ENCODE measurements at regions not wholly inside any gene's neighbourhood (a gene's known extent, or its start where the extent isn't known, plus 50 kb on each side); places are given as distances from the start of the nearest gene placed in this dataset.

DNA sequence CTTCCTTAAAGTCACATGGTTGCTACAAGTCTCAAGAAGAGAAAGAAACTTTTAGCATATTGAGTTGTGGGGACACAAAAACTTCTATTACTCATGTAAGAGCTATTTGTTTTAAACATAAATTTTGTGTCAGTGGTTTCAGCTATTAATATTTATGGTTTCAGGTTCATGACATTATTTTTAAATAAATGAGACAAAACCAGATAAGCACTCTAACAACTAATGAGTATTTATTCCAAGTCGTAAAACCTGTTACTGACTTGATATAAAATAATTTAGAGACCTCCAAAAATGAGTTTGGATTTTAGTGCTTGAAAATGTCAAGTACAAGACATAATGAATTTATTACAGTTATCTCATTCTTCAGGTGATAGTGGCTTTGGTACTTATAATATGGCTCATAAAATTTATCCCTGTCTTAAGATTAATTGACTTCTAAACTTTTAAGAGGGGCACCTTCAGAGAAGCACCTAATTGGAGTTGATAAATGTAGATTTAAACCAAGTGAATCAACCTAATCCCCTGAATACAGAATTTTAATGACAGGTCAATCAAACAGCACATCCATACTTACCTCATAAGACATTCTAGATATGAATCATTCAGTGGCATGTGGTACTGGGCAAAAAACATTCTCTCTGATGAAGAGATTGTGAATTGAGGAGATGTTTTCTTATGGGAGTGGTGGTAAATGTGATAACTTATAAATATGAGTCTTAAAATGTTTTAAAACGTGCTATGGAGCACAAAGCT, 167.7 kb upstream of the PTGFR start:
- no peak overlapping the region for H3K27ac ChIP-seq
- TF ChIP-seq, protein P1, sequence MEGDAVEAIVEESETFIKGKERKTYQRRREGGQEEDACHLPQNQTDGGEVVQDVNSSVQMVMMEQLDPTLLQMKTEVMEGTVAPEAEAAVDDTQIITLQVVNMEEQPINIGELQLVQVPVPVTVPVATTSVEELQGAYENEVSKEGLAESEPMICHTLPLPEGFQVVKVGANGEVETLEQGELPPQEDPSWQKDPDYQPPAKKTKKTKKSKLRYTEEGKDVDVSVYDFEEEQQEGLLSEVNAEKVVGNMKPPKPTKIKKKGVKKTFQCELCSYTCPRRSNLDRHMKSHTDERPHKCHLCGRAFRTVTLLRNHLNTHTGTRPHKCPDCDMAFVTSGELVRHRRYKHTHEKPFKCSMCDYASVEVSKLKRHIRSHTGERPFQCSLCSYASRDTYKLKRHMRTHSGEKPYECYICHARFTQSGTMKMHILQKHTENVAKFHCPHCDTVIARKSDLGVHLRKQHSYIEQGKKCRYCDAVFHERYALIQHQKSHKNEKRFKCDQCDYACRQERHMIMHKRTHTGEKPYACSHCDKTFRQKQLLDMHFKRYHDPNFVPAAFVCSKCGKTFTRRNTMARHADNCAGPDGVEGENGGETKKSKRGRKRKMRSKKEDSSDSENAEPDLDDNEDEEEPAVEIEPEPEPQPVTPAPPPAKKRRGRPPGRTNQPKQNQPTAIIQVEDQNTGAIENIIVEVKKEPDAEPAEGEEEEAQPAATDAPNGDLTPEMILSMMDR (IDR thresholded peaks at IDR 0.05 in 8 of 11, conservative IDR thresholded peaks at IDR 0.05 in 3 of 11), result no peak
- TF ChIP-seq POLR2A (IDR thresholded peaks at IDR 0.05) (no peak), POLR2AphosphoS5 (IDR thresholded peaks at IDR 0.05) (no peak)
- no peaks in the 10 kb centered on the region for H3K36me3 ChIP-seq
- no peak overlapping the region for H3K4me3 ChIP-seq
- no peak for DNase-seq
- no peaks in the 10 kb centered on the region for H3K27me3 ChIP-seq (replicated peaks in 1 of 7)
- H3K9me3 ChIP-seq, result no peaks in the 10 kb centered on the region
- no peaks in the 10 kb centered on the region for H3K4me1 ChIP-seq
- 29 to 51% (median 43%) methylated on average over 2 of the region's 2 CpGs for WGBS, 5 donors
- intact Hi-C loops (cut with DNase I; ENCODE audit: low total_unique reads), result no loop called here

DNA sequence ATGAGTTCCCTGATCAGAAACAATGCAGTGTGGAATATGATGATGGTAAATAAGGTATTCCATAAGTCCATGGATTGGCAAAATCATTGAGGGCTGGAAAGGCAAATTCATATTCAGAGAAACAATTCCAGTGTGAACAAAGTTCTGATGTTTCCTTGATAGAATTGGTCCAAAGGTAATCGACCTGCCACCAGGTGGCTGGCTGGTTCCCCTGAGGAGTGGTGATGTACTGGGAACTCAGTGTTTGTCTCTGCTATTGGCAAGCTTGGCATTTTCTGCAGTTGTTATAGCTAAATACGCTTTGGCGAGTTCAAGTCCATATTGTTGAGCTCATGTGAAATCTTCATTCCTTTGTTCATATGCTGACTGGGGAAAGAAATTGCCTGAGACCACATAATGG, 165.5 kb upstream of the PTGFR start:
- peaks cover 0 to 3% (median 0%) of the 10 kb centered on the region in 7 donors for H3K27me3 ChIP-seq (replicated peaks in 1 of 7)
- WGBS, 5 donors, result 60 to 82% (median 74%) methylated on average over 3 of the region's 3 CpGs
- H3K27ac ChIP-seq, result no peak overlapping the region
- no peaks in the 10 kb centered on the region for H3K9me3 ChIP-seq
- no peak for DNase-seq
- intact Hi-C loops (cut with DNase I; ENCODE audit: low total_unique reads), result no loop called here
- no peak overlapping the region for H3K4me3 ChIP-seq
- H3K4me1 ChIP-seq, result no peaks in the 10 kb centered on the region
- TF ChIP-seq, protein P1 (IDR thresholded peaks at IDR 0.05 in 8 of 11, conservative IDR thresholded peaks at IDR 0.05 in 3 of 11), result no peak
- TF ChIP-seq POLR2A (IDR thresholded peaks at IDR 0.05) (no peak), POLR2AphosphoS5 (IDR thresholded peaks at IDR 0.05) (no peak)
- no peaks in the 10 kb centered on the region for H3K36me3 ChIP-seq

DNA sequence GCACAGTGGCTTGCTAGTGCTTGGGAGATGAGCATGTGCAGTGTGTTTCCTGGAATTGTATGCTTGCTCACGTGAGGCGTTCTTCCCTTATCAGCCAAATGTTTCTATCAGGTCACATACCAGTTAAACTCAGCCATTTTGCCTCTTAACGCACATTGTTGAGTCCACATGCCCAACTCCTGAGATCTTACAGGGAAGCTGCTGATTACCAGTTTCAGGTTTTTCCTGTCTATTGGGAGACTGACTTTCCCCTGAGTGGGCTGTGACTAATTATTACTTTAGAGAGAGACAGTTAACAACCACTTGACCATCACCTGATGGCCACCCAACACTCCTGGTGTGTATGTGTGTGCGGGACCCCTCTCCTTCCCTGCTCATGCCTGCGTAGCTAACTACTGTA, 161.3 kb upstream of the PTGFR start:
- intact Hi-C loops (cut with DNase I; ENCODE audit: low total_unique reads), result no loop called here

GRCh38 chr1:78331799-78332198, 159.0 kb upstream of the PTGFR start:
- no peak for DNase-seq
- intact Hi-C loops (cut with DNase I; ENCODE audit: low total_unique reads), result no loop called here
- H3K27ac ChIP-seq, result no peak overlapping the region
- H3K27me3 ChIP-seq (replicated peaks in 1 of 7), result peaks cover 0 to 3% (median 0%) of the 10 kb centered on the region in 7 donors
- no peaks in the 10 kb centered on the region for H3K4me1 ChIP-seq
- WGBS, 5 donors, result 60 to 79% (median 70%) methylated on average over 1 of the region's 1 CpG
- peaks cover 0 to 4% (median 0%) of the 10 kb centered on the region in 8 donors for H3K9me3 ChIP-seq
- H3K4me3 ChIP-seq, result no peak overlapping the region
- TF ChIP-seq POLR2A (IDR thresholded peaks at IDR 0.05), result no peak
- TF ChIP-seq, protein P1 (IDR thresholded peaks at IDR 0.05 in 8 of 11, conservative IDR thresholded peaks at IDR 0.05 in 3 of 11), result no peak
- no peak for TF ChIP-seq POLR2AphosphoS5 (IDR thresholded peaks at IDR 0.05)
- no peaks in the 10 kb centered on the region for H3K36me3 ChIP-seq

More for the DNA sequence above, 161.3 kb upstream of the PTGFR start:
- TF ChIP-seq, protein P1 (IDR thresholded peaks at IDR 0.05 in 8 of 11, conservative IDR thresholded peaks at IDR 0.05 in 3 of 11), result no peak
- no peak for TF ChIP-seq POLR2AphosphoS5 (IDR thresholded peaks at IDR 0.05)
- no peak for TF ChIP-seq POLR2A (IDR thresholded peaks at IDR 0.05)
- no peak overlapping the region for H3K4me3 ChIP-seq
- 70 to 86% (median 79%) methylated on average over 5 of the region's 5 CpGs for WGBS, 5 donors
- no peak overlapping the region for H3K27ac ChIP-seq
- H3K4me1 ChIP-seq, result no peaks in the 10 kb centered on the region
- no peaks in the 10 kb centered on the region for H3K36me3 ChIP-seq
- no peak for DNase-seq
- no peaks in the 10 kb centered on the region for H3K9me3 ChIP-seq
- H3K27me3 ChIP-seq (replicated peaks in 1 of 7), result peaks cover 0 to 3% (median 0%) of the 10 kb centered on the region in 7 donors

All from spleen (tissue), 11 donors.